HG02798 (cell line): ENCODE measurements at regions not wholly inside any gene's neighbourhood (a gene's known extent, or its start where the extent isn't known, plus 50 kb on each side); places are given as distances from the start of the nearest gene placed in this dataset.

Source experiments
- ATAC-seq: cut with Tn5 transposase; IDR thresholded peaks from one replicate; pipeline ENCODE4 v1.9.1; 2021; ENCODE audit warnings: mild to moderate bottlenecking; ENCODE audit not compliant: unreplicated experiment, poor library complexity

DNA sequence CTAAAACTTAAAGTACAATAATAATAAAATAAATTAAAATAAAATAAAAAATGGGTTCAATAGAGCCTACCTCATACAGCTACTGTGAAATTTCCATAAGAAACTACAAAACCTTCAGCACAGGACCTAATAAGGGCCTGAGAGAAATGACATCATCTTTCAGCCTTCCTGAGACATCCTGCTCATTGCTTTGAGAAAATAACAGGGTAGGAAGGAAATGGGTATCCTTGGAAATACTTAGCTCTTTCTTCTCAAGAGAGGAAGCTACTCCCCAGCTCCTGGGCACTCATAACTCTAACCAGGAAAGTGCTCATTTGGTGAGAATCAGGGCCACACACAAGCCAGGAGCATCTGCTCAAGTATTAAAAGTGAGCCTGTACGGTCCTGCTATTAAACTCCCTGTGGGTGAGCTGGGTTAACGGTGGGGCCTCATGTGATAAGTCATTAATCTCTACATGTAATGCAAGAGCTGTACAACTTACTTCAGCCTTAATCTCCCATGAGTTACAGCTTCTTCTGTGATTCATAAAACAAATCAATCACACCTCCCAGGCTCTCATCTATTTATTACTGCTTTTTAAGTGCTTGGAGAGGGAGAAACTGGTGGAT is 141.4 kb downstream of the MAFB start:
- ATAC-seq: no peak

GRCh38 chr20:40545478-40545877 is 143.6 kb downstream of the MAFB start:
- ATAC-seq: no peak

DNA sequence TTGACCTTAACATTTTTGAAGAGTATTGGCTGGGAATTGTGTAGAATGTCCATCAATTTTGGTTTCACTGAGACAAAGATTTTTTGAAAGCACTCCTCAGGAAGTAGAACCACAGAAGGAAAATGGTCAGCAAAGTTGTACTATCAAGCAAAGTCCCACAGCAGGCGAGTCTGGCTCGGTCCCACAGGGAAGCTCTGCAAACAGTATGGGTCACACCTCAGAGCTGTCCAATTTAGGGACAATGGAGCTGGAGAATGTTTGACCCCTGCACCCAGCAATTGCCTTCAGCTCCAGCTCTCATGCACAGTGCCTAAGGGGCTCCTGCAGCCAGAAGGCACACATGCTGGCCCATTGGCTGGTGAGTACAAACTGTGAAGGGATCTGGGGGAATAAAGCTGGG is 147.0 kb downstream of the MAFB start:
- no peak for ATAC-seq

DNA sequence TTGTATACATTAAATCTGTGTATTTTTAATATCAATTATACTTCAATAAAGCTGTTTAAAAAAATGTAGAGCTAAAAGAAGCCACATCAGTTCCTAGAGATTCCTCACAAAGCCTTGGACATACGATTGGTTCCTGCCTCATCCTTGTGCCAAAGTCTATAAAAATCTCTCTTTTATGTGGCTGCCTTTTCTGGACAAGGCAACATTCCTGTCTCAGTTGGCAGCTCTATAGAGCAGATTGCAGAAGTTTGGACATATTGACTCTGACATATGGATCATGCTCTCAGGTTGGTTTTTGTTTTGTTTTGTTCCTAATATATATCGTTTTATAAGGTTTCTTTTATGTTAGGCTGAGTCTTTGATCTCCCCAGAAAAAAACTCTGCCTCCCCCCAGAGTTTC is 148.9 kb downstream of the MAFB start:
- no peak for ATAC-seq

GRCh38 chr20:40538131-40538530 is 150.9 kb downstream of the MAFB start:
- ATAC-seq: no peak

GRCh38 chr20:40536808-40537207 is 152.2 kb downstream of the MAFB start:
- no peak for ATAC-seq

DNA sequence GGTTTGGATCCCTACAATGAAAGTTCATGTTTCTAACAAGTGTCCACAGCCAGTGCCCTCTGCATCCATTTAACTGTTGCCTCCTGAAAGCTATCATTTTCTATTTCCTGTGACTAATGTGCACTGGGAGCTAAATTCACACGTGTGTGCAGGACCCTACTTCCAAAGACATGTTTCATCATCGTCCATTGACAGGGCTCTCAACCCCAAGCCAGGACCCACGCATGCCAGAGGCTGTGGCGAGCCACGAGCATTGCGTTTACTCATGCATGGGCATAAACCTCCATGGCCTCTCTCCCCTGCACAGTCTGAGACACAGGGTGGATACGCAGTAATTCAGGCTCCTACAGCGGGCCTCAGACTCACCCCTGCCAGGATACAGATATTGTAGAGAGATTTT is 153.2 kb downstream of the MAFB start:
- no peak for ATAC-seq

- no peak for ATAC-seq
These were observed 156.9 kb downstream of the MAFB start for GRCh38 chr20:40532103-40532502.

- ATAC-seq: no peak
These were observed 163.7 kb downstream of the MAFB start for GRCh38 chr20:40525351-40525750.

DNA sequence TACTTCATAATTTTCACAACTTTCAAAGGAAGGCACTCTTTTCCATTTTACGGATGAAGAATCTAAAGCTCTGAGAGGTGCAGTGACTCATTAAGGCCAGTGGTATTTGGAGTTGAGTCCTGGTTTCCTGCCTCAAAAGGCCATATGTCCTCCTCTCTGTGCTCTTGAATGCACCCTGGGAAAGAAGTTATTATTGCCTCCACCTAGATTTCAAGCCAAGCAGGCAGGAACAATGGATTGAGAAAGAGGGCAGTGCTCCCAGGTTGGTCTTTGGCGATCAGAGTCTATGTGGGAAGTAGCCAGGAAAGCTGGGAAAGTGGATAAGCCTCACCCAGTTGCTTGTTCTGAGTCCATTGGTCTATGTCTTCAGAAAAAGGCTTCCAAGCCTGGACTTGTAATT is 165.0 kb downstream of the MAFB start:
- ATAC-seq: no peak

DNA sequence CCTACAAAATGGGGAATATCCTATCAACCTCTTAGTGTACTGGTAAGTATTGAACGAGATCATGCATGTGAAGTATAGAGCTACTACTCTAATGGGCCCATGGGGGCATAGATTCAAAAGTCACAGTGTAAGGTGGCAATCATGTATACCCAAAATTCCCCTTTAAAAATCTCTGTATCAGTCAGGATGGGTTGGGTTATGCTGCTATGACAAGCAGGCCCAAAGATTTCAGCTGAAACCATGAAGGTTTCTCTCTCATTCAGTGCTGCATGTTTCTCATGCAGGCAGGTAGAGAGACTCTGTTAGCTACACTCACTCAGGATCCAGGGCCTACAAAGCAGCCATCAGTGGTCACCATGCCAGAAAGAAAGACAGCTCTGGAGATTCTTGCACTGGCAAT is 166.6 kb downstream of the MAFB start:
- ATAC-seq: no peak

GRCh38 chr20:40521962-40522361 is 167.1 kb downstream of the MAFB start:
- ATAC-seq: no peak

DNA sequence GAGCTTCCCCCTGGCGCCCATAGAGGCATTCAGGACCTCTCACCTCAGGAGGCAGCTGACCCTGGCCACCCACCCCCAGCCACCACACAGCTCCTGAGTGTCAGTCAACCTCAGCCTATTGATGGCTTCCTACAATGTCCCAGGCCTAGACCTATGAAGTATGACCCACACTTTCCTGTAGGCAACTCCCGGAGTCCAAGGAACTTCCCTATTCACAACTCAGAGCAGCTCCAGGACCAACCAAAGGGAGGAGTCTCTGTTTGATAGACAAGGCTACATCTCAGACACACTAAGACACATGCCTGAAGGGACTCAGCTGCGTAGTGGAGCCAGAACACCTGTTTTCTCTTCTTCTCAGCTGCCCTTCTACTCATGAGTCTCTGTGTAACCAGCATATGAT is 169.1 kb downstream of the MAFB start:
- ATAC-seq: no peak

DNA sequence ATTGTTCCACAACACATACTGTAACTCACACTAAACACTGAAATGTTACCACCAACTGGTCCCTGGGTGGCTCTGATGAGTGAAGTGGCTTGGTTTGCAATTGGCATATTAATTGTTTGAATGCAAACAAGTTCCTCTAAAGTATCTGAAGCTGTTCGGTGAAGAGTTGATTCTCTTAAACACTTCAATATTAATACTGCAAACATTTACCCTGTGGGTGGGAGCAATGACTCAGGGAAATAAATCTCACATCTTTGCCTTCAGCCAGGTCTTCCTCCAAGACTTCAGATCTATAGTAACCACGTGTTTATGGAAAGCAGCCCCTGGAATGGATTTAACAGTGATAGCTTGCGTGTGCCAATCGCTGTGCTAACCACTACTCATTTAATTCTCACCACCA is 176.0 kb downstream of the MAFB start:
- no peak for ATAC-seq

- ATAC-seq: no peak
These were observed 176.4 kb downstream of the MAFB start for GRCh38 chr20:40512591-40512990.

- ATAC-seq: no peak
These were observed 177.6 kb downstream of the MAFB start for GRCh38 chr20:40511478-40511877.

GRCh38 chr20:40510622-40511021 is 178.4 kb downstream of the MAFB start:
- no peak for ATAC-seq

GRCh38 chr20:40508821-40509220 is 180.2 kb downstream of the MAFB start:
- ATAC-seq: no peak

- ATAC-seq: no peak
These were observed 182.5 kb downstream of the MAFB start for GRCh38 chr20:40506537-40506939.

DNA sequence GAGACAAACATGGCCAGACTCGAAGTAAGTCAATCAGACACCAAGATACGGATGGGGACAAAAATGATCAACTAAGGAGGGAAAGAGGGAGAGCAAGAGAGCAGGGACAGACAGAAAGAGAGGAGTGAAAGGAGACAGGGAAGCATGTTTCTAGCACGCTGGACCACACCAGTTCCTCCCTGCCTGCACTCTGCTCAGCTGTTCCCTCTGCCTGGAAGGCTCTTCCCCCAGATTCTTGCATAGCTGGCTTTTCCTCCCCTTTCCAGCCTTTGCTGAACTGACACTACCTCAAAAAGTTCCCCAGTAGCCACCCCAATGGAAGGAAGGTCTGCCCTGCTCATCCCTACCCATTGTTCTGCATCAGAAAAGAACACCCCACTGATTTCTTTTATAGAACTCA is 185.9 kb downstream of the MAFB start:
- no peak for ATAC-seq

- no peak for ATAC-seq
These were observed 186.5 kb downstream of the MAFB start for GRCh38 chr20:40502576-40502975.

GRCh38 chr20:40499391-40499790 is 189.6 kb downstream of the MAFB start:
- ATAC-seq: no peak
